ENCODE measurements at regions not wholly inside any gene's neighbourhood (a gene's known extent, or its start where the extent isn't known, plus 50 kb on each side); places are given as distances from the start of the nearest gene placed in this dataset.

DNA sequence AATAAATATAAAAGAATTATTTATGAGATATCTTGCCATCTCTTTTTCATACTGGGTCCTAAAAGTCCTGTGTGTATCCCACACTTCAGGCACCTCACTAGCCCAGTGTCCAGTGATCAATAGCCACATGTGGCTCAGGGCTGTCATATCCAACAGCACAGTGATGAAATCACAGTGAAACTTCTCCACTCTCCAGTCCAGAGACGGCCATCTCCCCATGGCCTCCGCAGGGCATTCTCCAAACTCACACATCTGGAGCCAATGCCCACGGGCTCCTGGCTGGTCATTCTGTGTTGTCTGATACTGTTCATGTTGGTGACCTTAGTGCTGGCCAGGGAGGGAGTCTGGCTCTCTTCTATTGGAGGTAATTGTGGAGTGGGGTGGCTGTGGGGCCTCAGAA, 125.2 kb upstream of the SDK2 start:
- no peak overlapping the region for H3K4me3 ChIP-seq (ENCODE audit: low read depth, low read length)
- no peak overlapping the region for H3K27ac ChIP-seq (ENCODE audit: low read depth, low read length)
- H3K9ac ChIP-seq (ENCODE audit: low read length) = no peak overlapping the region
- no peaks in the 10 kb centered on the region; the same call in 1 of the 2 replicates for H3K27me3 ChIP-seq (ENCODE audit: control insufficient read depth, insufficient read depth, low read length)
- no peaks in the 10 kb centered on the region for H3K9me3 ChIP-seq (ENCODE audit: control insufficient read depth, insufficient read depth, low read depth, low read length)
- no peaks in the 10 kb centered on the region for H3K36me3 ChIP-seq (ENCODE audit: control insufficient read depth, insufficient read depth, low read length)
- no peaks in the 10 kb centered on the region; the same call in 1 of the 2 replicates for H3K4me1 ChIP-seq (ENCODE audit: control insufficient read depth, insufficient read depth, low read length)

DNA sequence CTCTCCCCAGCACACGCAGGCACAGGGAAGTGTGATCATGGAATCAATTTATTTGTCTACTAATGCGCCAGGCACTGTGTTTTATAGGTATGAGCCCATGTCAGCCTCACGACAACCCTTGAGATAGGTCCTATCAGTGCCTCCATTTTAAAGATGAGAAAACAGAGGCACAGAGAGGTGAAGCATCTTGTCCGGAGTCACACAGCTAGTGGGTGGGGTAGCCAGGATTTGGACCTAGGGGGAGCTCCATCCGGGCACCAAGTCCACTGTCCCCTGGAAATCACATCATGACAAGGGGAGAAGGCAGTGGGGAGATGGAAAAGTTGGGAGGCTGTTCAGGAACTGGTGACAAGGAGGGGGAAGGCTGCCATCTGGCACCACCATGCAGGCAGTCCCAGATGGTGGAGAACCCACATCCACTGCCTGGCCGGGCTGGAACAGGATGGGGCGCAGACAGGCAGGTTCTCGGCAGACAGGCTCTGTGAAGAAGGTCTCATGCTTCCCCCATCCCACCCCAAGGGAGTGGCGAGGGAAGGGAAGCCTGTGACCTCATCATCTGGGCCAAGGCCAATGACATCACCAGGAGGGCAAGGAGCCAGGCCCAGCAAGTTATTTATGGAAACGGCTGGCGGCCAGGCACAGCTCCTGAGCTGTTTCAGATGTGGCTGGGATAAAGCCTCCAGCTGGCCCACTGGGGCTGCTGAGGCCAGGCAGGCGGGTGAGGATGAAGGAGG, 126.0 kb upstream of the SDK2 start:
- no peaks in the 10 kb centered on the region; the same call in 1 of the 2 replicates for H3K4me1 ChIP-seq (ENCODE audit: control insufficient read depth, insufficient read depth, low read length)
- H3K9ac ChIP-seq (ENCODE audit: low read length) = no peak overlapping the region
- no peak overlapping the region for H3K4me3 ChIP-seq (ENCODE audit: low read depth, low read length)
- H3K27me3 ChIP-seq (ENCODE audit: control insufficient read depth, insufficient read depth, low read length) = no peaks in the 10 kb centered on the region; the same call in 1 of the 2 replicates
- peaks cover 4% of the 10 kb centered on the region; the same call in 1 of the 2 replicates for H3K9me3 ChIP-seq (ENCODE audit: control insufficient read depth, insufficient read depth, low read depth, low read length)
- H3K36me3 ChIP-seq (ENCODE audit: control insufficient read depth, insufficient read depth, low read length) = no peaks in the 10 kb centered on the region
- no peak overlapping the region for H3K27ac ChIP-seq (ENCODE audit: low read depth, low read length)

DNA sequence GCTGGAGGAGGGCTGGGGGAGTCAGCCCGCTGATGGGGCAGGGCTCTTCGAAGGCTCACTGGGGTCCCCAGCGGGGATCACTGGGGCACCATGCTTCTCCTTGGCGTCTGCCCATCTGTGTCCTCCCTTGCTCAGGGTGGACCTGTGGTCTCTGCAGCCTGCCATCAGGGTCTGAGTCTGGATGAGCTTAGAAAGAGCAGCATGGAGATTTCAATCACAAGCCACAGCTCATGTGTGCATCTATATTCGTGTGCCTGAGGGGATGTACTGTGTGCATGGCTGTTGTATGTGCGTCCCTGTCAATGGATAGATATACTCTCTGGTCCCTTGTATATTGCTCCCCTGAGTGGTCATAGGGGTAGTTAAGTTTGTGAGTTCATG, 126.6 kb upstream of the SDK2 start:
- Histone ChIP-seq H3K4me1 (ENCODE audit: control insufficient read depth, insufficient read depth, low read length) (no peaks in the 10 kb centered on the region; the same call in 1 of the 2 replicates), H3K9me3 (ENCODE audit: control insufficient read depth, insufficient read depth, low read depth, low read length) (peaks cover 9% of the 10 kb centered on the region), H3K36me3 (ENCODE audit: control insufficient read depth, insufficient read depth, low read length) (no peaks in the 10 kb centered on the region), H3K27me3 (ENCODE audit: control insufficient read depth, insufficient read depth, low read length) (no peaks in the 10 kb centered on the region; the same call in 1 of the 2 replicates), H3K27ac (ENCODE audit: low read depth, low read length) (no peak overlapping the region), H3K9ac (ENCODE audit: low read length) (no peak overlapping the region), H3K4me3 (ENCODE audit: low read depth, low read length) (no peak overlapping the region)

DNA sequence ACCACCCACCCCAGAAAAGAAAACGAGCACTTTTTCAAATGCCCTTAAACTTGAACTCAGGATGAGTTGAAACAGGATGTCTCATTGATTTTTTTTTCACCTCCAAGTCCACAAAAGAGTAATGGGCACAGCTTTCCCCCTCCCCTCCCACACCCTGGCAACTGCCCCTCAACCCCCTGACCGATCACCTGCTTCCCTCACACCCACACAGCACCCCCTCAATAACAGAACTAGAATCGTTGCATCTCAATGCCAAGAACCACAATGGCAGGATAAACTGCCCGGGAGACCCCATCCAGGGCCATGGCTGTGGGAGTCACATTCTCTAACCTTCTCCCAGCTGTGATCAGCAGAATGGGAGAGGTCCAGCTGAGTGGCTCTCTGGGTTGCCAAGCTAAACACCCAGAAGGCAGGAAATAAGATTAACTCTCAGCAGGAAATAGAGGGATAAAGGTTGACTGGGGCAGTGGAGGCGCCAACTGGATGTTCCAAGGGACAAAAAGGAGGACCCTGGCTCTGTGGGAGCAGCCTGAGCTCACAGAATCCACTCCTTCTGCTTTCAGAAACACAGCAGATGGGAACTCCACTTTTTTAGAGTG, 128.0 kb upstream of the SDK2 start:
- no peaks in the 10 kb centered on the region; the same call in 1 of the 2 replicates for H3K27me3 ChIP-seq (ENCODE audit: control insufficient read depth, insufficient read depth, low read length)

DNA sequence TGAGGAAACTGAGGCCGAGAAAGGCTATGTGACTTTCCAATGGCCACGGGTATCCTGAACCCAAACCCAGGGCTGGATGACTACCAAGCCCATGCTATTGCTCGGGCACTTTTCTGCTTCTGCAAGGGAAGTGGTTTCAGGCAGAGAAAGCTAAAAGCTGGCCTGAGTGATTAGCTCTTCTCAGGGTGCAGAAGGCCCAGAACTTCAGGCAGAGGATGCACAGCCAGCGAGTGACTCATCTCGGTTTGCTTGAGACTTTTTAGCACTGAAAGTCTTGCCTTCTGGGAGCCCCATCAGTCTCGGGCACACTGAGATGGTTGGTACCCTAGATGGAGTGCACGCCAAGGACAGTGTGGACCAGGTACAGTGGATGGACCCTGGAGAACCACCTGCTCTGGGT, 129.5 kb upstream of the SDK2 start:
- Histone ChIP-seq H3K36me3 (ENCODE audit: control insufficient read depth, insufficient read depth, low read length) (no peaks in the 10 kb centered on the region), H3K4me1 (ENCODE audit: control insufficient read depth, insufficient read depth, low read length) (no peaks in the 10 kb centered on the region; the same call in 1 of the 2 replicates), H3K4me3 (ENCODE audit: low read depth, low read length) (no peak overlapping the region), H3K9me3 (ENCODE audit: control insufficient read depth, insufficient read depth, low read depth, low read length) (peaks cover 28% of the 10 kb centered on the region), H3K27me3 (ENCODE audit: control insufficient read depth, insufficient read depth, low read length) (no peaks in the 10 kb centered on the region), H3K9ac (ENCODE audit: low read length) (no peak overlapping the region), H3K27ac (ENCODE audit: low read depth, low read length) (no peak overlapping the region)

More for the DNA sequence above, 128.0 kb upstream of the SDK2 start:
- Histone ChIP-seq H3K4me1 (ENCODE audit: control insufficient read depth, insufficient read depth, low read length) (no peaks in the 10 kb centered on the region; the same call in 1 of the 2 replicates), H3K4me3 (ENCODE audit: low read depth, low read length) (no peak overlapping the region), H3K9ac (ENCODE audit: low read length) (no peak overlapping the region), H3K9me3 (ENCODE audit: control insufficient read depth, insufficient read depth, low read depth, low read length) (peaks cover 23% of the 10 kb centered on the region), H3K27ac (ENCODE audit: low read depth, low read length) (no peak overlapping the region), H3K36me3 (ENCODE audit: control insufficient read depth, insufficient read depth, low read length) (no peaks in the 10 kb centered on the region)

DNA sequence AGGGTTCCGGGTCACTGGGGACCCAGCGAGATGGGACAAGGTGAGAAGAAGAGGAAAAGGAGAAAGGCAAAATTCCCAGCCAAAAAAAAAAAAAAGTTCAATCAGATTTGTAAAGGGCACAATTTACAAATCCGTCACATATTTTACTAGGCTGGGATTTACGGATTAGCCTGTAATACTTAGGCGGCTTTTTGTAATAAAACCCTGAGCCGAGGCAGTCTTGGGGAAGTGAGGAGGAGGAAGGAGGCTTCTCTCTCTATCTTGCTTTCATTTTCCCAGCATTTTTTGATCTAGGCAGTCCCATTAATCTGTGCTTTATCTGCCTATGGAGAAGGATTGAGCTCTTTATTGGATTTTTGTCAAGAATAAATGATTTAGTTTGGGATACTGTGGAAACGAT, 130.6 kb upstream of the SDK2 start:
- H3K9ac ChIP-seq (ENCODE audit: low read length) = no peak overlapping the region
- H3K27ac ChIP-seq (ENCODE audit: low read depth, low read length) = no peak overlapping the region
- H3K36me3 ChIP-seq (ENCODE audit: control insufficient read depth, insufficient read depth, low read length) = no peaks in the 10 kb centered on the region
- H3K27me3 ChIP-seq (ENCODE audit: control insufficient read depth, insufficient read depth, low read length) = no peaks in the 10 kb centered on the region
- H3K9me3 ChIP-seq (ENCODE audit: control insufficient read depth, insufficient read depth, low read depth, low read length) = peaks cover 32% of the 10 kb centered on the region
- no peak overlapping the region for H3K4me3 ChIP-seq (ENCODE audit: low read depth, low read length)
- no peaks in the 10 kb centered on the region; the same call in 1 of the 2 replicates for H3K4me1 ChIP-seq (ENCODE audit: control insufficient read depth, insufficient read depth, low read length)

DNA sequence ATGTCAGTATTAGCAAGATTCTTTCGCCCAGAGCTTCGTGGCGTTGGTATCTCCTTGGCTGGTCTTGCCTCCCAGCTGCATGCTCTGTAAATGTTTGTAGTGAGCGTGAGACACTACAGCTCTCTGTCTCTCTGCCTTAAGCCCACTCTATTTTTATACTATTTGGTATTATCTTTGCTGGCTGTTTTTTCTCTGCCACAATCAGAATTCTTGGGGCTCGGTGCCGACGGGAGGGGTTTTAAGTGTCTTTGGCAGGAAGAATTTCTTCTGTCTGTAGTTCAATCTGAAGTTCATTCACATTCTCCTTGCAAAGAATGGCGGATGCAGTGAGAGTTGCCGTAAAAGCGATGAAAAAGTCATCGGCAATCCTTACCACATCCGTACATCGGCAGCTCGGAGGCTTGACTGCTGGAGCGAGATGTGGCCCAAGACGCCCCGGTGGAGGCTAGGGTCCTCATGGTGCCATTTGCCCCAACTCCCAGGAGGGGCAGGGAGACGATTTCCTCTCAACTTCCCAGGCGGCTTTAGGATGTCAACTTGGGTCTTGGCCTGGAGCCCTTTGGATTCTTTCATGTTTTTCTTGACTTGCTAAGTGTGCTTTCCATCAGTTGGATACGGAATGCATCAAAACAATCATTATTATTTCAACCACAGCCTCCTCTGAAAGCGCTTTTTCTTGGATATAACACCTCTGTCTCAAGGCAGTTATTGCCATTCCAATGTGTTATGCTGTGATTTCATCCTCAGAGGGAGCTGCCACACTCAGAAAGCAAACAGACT, 132.3 kb upstream of the SDK2 start:
- no peak overlapping the region for H3K9ac ChIP-seq (ENCODE audit: low read length)
- no peak overlapping the region for H3K4me3 ChIP-seq (ENCODE audit: low read depth, low read length)
- peaks cover 32% of the 10 kb centered on the region for H3K9me3 ChIP-seq (ENCODE audit: control insufficient read depth, insufficient read depth, low read depth, low read length)
- no peaks in the 10 kb centered on the region for H3K27me3 ChIP-seq (ENCODE audit: control insufficient read depth, insufficient read depth, low read length)
- H3K27ac ChIP-seq (ENCODE audit: low read depth, low read length) = no peak overlapping the region
- no peaks in the 10 kb centered on the region for H3K36me3 ChIP-seq (ENCODE audit: control insufficient read depth, insufficient read depth, low read length)
- H3K4me1 ChIP-seq (ENCODE audit: control insufficient read depth, insufficient read depth, low read length) = no peaks in the 10 kb centered on the region

DNA sequence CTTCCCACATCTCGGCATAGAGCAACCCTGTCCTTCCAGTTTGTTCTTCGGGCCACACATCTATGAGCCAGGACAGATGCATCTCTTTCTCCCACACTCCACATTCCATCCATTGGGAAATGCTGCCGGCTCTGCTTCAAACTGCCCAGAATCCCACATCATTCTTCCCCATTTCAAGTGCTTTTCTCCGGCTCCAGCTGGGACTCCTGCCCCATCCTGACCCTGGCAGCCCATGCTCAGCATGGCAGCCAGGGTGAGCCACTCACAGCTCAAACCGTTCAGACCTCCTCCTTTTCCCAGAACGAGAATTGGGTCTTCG, 132.8 kb upstream of the SDK2 start:
- Histone ChIP-seq H3K9me3 (ENCODE audit: control insufficient read depth, insufficient read depth, low read depth, low read length) (peaks cover 32% of the 10 kb centered on the region), H3K4me1 (ENCODE audit: control insufficient read depth, insufficient read depth, low read length) (no peaks in the 10 kb centered on the region), H3K9ac (ENCODE audit: low read length) (no peak overlapping the region), H3K36me3 (ENCODE audit: control insufficient read depth, insufficient read depth, low read length) (no peaks in the 10 kb centered on the region), H3K4me3 (ENCODE audit: low read depth, low read length) (no peak overlapping the region), H3K27ac (ENCODE audit: low read depth, low read length) (no peak overlapping the region), H3K27me3 (ENCODE audit: control insufficient read depth, insufficient read depth, low read length) (no peaks in the 10 kb centered on the region)

DNA sequence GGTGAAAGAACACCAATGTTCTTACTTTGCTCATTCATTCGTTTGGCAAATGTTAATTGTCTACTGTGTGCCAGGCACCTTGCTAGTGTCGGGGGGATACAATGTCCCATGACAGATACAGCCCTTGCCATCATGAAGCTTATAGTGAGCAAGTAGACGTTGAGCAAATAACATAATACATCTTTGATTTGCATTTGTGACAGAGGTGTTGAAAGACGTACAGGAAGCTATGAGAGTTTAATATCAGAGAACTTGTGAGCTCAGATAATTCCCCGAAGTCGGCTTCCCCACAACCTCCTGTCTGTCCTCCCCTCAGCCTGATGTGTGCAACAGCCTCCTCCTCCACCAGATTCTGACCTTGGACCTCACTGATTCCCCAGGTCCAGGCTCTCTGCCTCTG, 138.0 kb upstream of the SDK2 start:
- Histone ChIP-seq H3K4me1 (ENCODE audit: control insufficient read depth, insufficient read depth, low read length) (peaks cover 27% of the 10 kb centered on the region), H3K9ac (ENCODE audit: low read length) (no peak overlapping the region), H3K27me3 (ENCODE audit: control insufficient read depth, insufficient read depth, low read length) (peaks cover 8% of the 10 kb centered on the region; the same call in 1 of the 2 replicates), H3K4me3 (ENCODE audit: low read depth, low read length) (no peak overlapping the region), H3K9me3 (ENCODE audit: control insufficient read depth, insufficient read depth, low read depth, low read length) (peaks cover 9% of the 10 kb centered on the region), H3K27ac (ENCODE audit: low read depth, low read length) (no peak overlapping the region), H3K36me3 (ENCODE audit: control insufficient read depth, insufficient read depth, low read length) (no peaks in the 10 kb centered on the region)

DNA sequence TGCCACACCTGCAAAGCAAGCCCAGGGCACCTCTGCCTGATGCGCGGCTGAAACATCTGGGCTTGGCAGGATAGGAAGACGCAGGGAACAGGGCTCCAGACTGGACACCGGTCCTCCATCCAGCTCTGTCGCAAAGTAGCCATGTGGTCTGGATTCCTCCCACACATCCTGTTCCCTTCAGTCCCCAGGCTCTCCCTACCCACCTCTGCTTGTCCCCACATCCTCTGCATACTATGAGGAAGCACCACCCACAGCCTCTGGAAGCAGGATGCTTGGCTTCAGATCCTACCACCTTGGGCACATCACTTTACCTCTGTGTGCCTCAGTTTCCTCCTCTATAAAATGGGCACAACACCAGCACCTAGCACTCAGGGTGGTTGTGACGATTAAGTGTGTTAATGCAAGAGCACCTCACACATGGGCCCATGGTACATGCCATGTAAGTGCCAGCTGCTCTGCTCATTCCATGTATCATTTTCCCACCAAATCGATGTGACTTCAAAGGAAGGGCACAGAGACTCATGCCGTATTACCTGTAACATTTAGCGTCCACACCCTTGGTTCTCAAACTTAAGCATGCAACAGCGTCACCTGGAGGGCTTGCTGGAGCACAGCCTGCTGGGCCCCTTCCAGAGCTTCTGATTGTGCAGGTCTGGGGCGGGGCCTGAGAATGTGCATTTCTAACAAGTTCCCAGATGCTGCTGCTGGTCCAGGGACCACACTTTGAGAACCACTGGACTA, 138.6 kb upstream of the SDK2 start:
- peaks cover 9% of the 10 kb centered on the region; the same call in 1 of the 2 replicates for H3K9me3 ChIP-seq (ENCODE audit: control insufficient read depth, insufficient read depth, low read depth, low read length)
- H3K4me1 ChIP-seq (ENCODE audit: control insufficient read depth, insufficient read depth, low read length) = peaks cover 33% of the 10 kb centered on the region
- no peak overlapping the region for H3K27ac ChIP-seq (ENCODE audit: low read depth, low read length)
- H3K9ac ChIP-seq (ENCODE audit: low read length) = no peak overlapping the region
- no peaks in the 10 kb centered on the region for H3K36me3 ChIP-seq (ENCODE audit: control insufficient read depth, insufficient read depth, low read length)
- peaks cover 8% of the 10 kb centered on the region; the same call in 1 of the 2 replicates for H3K27me3 ChIP-seq (ENCODE audit: control insufficient read depth, insufficient read depth, low read length)
- no peak overlapping the region for H3K4me3 ChIP-seq (ENCODE audit: low read depth, low read length)
